IPS-15b (cell line): ENCODE measurements at regions not wholly inside any gene's neighbourhood (a gene's known extent, or its start where the extent isn't known, plus 50 kb on each side); places are given as distances from the start of the nearest gene placed in this dataset.
"Not testable (repeated sequence)": the region's sequence is repeated elsewhere in the genome, so short reads cannot be mapped to it uniquely, and the experiment has no call there.

Experiments
- H3K27me3 ChIP-seq: one replicate; pipeline ENCODE4 v1.6.1; 2013; ENCODE audit warnings: low read length; ENCODE audit not compliant: control insufficient read depth, insufficient read depth
- H3K36me3 ChIP-seq: one replicate; pipeline ENCODE4 v1.6.1; 2013; ENCODE audit warnings: low read length; ENCODE audit not compliant: control insufficient read depth, insufficient read depth
- H3K4me1 ChIP-seq: one replicate; pipeline ENCODE4 v1.6.1; 2013; ENCODE audit warnings: mild to moderate bottlenecking, low read length; ENCODE audit not compliant: control insufficient read depth, insufficient read depth
- H3K4me3 ChIP-seq: one replicate; pipeline ENCODE4 v1.5.1; 2013; ENCODE audit warnings: low read depth, low read length
- H3K9ac ChIP-seq: one replicate; pipeline ENCODE4 v1.6.1; 2013; ENCODE audit warnings: low read depth, mild to moderate bottlenecking, low read length
- H3K9me3 ChIP-seq: one replicate; pipeline ENCODE4 v1.6.1; 2013; ENCODE audit warnings: mild to moderate bottlenecking, low read length; ENCODE audit not compliant: control insufficient read depth, insufficient read depth

DNA sequence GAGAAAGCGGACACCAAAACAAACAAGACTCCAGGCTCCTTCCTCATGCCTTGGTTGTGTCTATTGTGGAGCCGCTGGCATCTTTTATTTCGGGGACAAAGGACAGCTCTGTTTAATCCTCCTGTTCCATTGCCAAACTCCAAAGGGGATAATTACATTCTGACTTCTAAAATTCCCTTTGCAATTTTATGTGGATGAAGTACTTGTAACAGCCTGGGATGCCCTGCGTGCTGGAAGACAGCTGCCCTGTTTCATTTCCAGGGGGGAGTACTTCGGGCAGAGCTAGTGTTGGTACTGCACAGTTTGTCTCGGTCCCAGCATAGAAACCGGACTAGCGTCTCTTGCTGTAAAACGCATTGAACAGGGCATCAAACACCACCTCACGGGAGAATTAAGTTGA lies 90.9 kb downstream of the BAMBI start:
- no peak overlapping the region for H3K4me3 ChIP-seq
- H3K9me3 ChIP-seq: no peaks in the 10 kb centered on the region
- H3K36me3 ChIP-seq: no peaks in the 10 kb centered on the region
- no peaks in the 10 kb centered on the region for H3K27me3 ChIP-seq
- no peak overlapping the region for H3K9ac ChIP-seq
- peaks cover 5% of the 10 kb centered on the region for H3K4me1 ChIP-seq

DNA sequence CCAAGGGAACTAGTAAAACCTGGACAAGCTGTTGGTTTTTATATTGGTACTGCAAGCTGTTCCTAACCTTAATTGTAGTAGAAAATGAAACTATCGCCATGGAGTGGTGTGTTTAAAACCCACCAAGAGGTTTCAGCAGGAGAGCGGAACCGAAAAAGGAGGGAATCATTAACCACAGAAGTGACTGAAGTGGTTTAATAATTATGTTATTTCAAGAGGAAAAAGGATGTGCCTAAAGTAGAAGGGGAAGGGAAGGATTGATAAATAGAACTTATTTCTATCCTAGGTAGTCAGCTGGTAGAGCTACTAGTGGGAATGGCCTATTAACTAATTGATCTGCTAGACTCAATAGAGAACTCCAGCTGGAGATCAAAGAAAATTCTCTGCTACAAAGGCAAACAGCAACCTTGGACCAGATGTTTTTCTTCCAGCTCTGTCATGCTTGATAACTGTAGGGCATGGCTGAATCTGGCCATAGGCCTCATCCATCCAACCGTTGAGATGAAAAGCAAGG lies 91.8 kb downstream of the BAMBI start:
- no peaks in the 10 kb centered on the region for H3K4me1 ChIP-seq
- H3K9ac ChIP-seq: no peak overlapping the region
- H3K36me3 ChIP-seq: no peaks in the 10 kb centered on the region
- H3K4me3 ChIP-seq: no peak overlapping the region
- H3K9me3 ChIP-seq: no peaks in the 10 kb centered on the region
- H3K27me3 ChIP-seq: no peaks in the 10 kb centered on the region

DNA sequence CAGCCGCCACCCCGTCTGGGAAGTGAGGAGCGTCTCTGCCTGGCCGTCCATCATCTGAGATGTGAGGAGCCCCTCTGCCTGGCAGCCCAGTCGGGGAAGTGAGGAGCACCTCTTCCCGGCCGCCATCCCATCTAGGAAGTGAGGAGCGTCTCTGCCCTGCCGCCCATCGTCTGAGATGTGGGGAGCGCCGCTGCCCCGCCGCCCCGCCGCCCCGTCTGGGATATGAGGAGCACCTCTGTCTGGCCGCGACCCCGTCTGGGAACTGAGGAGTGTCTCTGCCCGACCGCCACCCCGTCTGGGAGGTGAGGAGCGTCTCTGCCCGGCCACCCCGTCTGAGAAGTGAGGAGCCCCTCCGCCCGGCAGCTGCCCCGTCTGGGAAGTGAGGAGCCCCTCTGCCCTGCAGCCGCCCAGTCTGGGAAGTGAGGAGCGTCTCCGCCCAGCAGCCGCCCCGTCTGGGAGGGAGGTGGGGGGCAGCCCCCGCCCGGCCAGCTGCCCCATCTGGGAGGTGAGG lies 94.3 kb downstream of the BAMBI start:
- not testable (repeated sequence) for H3K4me1 ChIP-seq, H3K9me3 ChIP-seq, H3K36me3 ChIP-seq, H3K9ac ChIP-seq, H3K27me3 ChIP-seq, H3K4me3 ChIP-seq

DNA sequence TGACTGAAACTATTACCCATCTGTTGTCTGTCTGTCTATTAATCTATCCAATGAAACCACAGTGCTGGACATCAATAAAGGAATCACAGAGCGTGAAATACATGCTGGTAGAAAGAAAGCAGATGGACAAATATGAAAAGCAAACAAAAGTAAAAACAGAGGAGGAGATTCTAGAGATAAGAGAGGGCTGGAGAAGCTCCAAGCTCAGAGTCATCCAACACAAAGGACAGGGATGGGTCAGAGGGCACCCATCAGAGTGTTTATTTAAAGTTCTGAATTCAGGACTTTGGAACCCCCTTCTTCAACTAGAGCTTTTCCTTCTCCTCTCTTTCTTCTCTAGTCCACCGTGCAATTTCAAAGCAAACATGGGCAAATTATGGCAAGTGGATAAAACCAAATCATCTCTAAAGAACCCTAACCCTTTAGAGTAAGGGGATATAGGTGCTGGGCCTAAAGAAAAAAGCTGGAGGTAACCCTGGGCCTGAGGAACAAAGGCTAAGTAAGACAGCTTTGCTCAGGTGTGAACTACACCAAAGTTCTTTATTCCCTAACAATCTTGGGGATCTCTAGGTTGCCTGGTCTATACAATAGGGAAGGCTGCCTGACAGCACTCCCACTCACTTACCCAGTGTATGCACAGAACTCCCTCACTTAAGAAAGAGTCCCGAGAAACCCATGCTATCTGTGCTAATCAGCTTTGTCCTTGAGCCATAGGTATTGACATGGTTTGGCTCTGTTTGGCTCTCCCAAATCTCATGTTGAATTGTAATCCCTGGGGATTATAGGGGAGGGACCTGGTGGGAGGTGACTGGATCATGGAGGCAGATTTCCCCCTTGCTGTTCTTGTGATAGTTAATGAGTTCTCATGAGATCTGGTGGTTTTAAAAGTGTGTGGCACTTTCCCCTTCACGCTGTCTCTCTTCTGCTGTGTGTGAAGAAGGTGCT lies 97.0 kb downstream of the BAMBI start:
- Histone ChIP-seq H3K4me3 (no peak overlapping the region), H3K27me3 (no peaks in the 10 kb centered on the region), H3K9me3 (no peaks in the 10 kb centered on the region), H3K9ac (no peak overlapping the region), H3K36me3 (no peaks in the 10 kb centered on the region), H3K4me1 (no peaks in the 10 kb centered on the region)

DNA sequence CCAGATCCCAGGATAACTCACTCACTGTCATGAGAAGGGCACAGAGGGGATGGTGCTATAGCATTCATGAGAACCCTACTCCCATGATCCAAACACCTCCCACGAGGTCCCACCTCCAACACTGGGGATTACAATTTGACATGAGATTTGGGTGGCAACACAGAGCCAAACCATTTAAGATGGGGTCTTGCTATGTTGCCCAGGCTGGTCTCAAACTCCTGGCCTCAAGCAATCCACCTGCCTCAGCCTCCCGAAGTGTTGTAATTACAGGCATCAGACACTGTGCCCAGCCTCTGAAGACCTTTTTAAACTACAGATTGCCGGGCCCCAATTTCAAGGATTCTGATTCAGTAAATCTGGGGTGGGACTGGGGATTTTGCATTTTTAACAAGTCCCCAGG lies 98.5 kb downstream of the BAMBI start:
- H3K36me3 ChIP-seq: no peaks in the 10 kb centered on the region
- H3K27me3 ChIP-seq: no peaks in the 10 kb centered on the region
- H3K9me3 ChIP-seq: no peaks in the 10 kb centered on the region
- no peak overlapping the region for H3K4me3 ChIP-seq
- no peaks in the 10 kb centered on the region for H3K4me1 ChIP-seq
- no peak overlapping the region for H3K9ac ChIP-seq

DNA sequence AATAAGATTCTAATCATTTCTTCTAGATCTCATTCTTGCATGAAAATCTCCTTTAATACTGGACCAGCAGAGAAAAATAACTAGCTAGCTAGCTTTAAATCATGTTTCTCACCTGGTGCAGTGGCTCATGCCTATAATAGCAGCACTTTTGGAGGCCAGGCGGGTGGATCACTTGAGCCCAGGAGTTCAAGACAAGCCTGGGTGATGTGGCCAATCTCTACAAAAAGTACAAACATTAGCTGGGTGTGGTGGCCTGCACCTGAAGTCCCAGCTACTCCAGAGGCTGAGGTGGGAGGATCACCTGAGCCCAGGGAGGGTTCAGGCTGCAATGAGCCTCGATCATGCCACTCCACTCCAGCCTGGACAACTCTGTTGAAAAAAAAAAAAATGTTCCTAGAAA lies 99.2 kb downstream of the BAMBI start:
- no peak overlapping the region for H3K4me3 ChIP-seq
- no peaks in the 10 kb centered on the region for H3K4me1 ChIP-seq
- H3K9me3 ChIP-seq: no peaks in the 10 kb centered on the region
- no peaks in the 10 kb centered on the region for H3K36me3 ChIP-seq
- H3K27me3 ChIP-seq: no peaks in the 10 kb centered on the region
- no peak overlapping the region for H3K9ac ChIP-seq

DNA sequence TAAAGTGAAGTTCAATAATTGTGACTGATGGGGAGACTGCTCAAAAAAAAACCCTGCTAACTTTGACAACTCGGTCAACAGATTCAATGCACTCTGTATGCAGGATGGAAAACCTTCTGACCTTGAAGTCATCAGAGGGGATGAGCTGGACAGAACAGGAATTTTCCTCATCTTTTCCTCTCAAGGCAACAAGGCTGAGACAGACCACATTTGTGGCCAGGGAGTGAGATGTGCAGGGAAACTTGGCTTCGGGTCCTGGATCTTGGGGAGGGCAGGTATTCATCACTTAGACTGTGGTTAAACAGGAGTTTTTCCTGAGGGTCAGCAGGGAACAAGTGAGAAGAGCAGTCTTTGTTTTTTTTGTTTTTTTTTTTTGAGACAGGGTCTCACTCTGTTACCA lies 100.6 kb downstream of the BAMBI start:
- H3K9ac ChIP-seq: no peak overlapping the region

DNA sequence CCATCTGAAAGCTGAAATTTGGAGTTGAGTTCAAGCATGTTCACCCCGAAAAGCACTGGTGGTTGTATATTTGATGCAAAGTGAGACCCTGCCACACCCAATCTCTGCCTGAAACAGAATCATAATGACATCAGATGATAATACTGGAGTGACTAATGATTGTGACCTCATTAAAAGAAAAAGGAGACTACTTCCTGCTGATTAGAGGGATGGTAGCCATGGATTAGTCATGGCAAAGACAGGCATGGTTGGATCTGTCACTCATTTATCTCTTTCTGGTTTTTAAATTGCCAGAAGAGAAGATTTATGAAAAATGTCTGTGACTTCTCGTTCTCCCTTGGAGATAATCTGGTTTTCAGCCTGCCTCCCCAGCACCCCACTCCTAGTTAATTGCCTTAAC lies 101.2 kb downstream of the BAMBI start:
- Histone ChIP-seq H3K9ac (no peak overlapping the region), H3K4me1 (no peaks in the 10 kb centered on the region), H3K36me3 (no peaks in the 10 kb centered on the region), H3K27me3 (no peaks in the 10 kb centered on the region), H3K4me3 (no peak overlapping the region), H3K9me3 (no peaks in the 10 kb centered on the region)

More for the DNA sequence above, 100.6 kb downstream of the BAMBI start:
- no peaks in the 10 kb centered on the region for H3K27me3 ChIP-seq
- no peak overlapping the region for H3K4me3 ChIP-seq
- no peaks in the 10 kb centered on the region for H3K4me1 ChIP-seq
- no peaks in the 10 kb centered on the region for H3K9me3 ChIP-seq
- no peaks in the 10 kb centered on the region for H3K36me3 ChIP-seq

DNA sequence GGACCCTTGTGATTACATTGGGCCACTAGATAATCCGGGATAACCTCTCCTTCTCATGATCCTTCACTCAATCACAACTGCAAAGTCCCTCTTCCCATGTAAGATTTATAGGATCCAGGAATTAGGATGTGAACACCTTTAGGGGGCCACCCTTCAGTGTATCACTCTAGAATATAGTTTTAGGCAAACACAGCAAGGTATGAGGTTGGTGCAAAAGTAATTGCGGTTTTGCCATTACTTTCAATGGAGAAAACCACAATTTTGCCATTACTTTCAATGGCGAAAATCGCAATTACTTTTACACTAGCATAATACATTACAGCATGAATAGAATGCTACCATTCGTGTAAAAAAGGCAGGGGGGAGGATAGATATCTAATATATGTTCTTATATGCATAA lies 104.0 kb downstream of the BAMBI start:
- Histone ChIP-seq H3K27me3 (no peaks in the 10 kb centered on the region), H3K4me3 (no peak overlapping the region), H3K4me1 (no peaks in the 10 kb centered on the region), H3K9me3 (no peaks in the 10 kb centered on the region), H3K9ac (no peak overlapping the region), H3K36me3 (no peaks in the 10 kb centered on the region)

DNA sequence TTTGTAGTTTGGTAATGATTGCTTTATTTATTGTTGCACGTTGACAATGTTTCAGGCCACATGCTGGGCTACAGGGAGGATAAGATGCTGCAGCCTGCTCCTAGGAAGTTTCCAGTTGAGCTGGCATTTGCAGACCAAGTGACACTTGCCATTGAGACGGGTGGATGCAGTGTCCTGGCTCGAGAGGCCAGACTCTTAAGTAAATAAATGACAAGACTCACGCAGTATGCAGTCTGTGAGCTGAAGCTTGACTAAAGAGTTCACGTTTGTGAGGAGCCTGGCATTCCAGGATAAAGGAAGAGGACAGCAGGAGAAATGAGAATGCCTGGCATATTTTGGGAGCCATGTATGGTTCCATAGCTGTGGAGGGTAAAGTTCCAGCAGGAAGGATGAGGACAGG lies 105.8 kb downstream of the BAMBI start:
- H3K4me3 ChIP-seq: no peak overlapping the region
- H3K4me1 ChIP-seq: no peaks in the 10 kb centered on the region
- H3K27me3 ChIP-seq: no peaks in the 10 kb centered on the region
- no peak overlapping the region for H3K9ac ChIP-seq
- no peaks in the 10 kb centered on the region for H3K36me3 ChIP-seq
- no peaks in the 10 kb centered on the region for H3K9me3 ChIP-seq

DNA sequence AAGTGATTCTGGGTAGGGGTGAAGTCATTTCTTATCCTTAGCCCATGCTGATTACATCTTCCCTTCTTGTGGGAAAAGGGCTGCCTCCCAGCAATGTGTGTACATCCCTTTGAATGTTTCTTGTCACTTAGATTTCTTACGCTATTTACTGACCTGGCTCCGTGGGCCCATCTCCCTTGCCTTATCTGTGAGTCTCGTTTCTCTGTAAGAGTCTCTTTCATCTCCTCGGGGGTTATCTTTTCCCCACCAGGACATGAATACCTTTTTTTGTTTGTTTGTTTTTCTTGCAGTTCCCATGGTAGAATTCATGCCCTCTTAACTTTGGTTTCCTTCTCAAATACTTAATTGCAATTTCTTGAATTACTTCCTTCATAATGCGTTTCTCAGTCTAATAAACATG lies 107.7 kb downstream of the BAMBI start:
- Histone ChIP-seq H3K27me3 (no peaks in the 10 kb centered on the region), H3K4me1 (no peaks in the 10 kb centered on the region), H3K36me3 (no peaks in the 10 kb centered on the region), H3K9ac (no peak overlapping the region), H3K9me3 (no peaks in the 10 kb centered on the region), H3K4me3 (no peak overlapping the region)

DNA sequence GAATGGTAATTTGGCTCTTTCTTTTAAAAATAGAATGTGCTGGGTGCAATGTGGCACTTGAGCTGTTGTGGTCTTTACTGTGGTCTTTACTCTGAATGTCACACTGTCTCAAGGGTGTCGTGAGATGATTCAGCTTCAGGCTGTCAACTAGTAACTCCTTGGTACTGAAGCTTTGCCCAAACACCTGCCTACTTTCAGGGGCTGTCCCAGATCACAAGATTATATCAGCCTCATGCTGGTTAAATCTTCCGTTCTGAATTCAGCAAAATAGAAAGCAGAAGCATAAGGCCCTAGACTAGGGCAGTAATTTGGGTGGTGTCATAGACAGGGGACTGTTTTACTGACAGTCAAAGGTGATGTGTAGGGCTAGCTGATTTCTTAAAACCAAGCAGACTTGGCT lies 110.9 kb downstream of the BAMBI start:
- Histone ChIP-seq H3K9me3 (no peaks in the 10 kb centered on the region), H3K9ac (no peak overlapping the region), H3K4me3 (no peak overlapping the region), H3K4me1 (no peaks in the 10 kb centered on the region), H3K36me3 (no peaks in the 10 kb centered on the region), H3K27me3 (no peaks in the 10 kb centered on the region)
